GM12878 (cell line): ENCODE measurements at regions not wholly inside any gene's neighbourhood (a gene's known extent, or its start where the extent isn't known, plus 50 kb on each side); places are given as distances from the start of the nearest gene placed in this dataset.

Experiments used
- CBFB ChIP-seq: IDR thresholded peaks from 2 replicates; pipeline ENCODE4 v1.6.1; 2016; ENCODE audit warnings: antibody characterized with exemption, low read depth
- CHD1 ChIP-seq: IDR thresholded peaks from 2 replicates; pipeline ENCODE4 v1.6.1; 2012; ENCODE audit warnings: low read depth, low read length, improper control_type of control experiment
- CTCF ChIP-seq, 3 experiments: IDR thresholded peaks in 2 of 3; conservative IDR thresholded peaks in 1 of 3; 2 replicates each; pipeline ENCODE4 v1.5.1; 2011; ENCODE audit warnings: low read depth in 3 of 3, low read length in 3 of 3, mild to moderate bottlenecking in 3 of 3, control low read depth in 2 of 3, moderate library complexity in 2 of 3, inconsistent platforms in 1 of 3, mixed read lengths in 1 of 3; ENCODE audit not compliant: control insufficient read depth in 2 of 3, insufficient read depth in 1 of 3; ENCODE audit errors: extremely low read depth in 1 of 3
- E2F4 ChIP-seq: IDR thresholded peaks from 2 replicates; pipeline ENCODE4 v1.6.1; 2012; ENCODE audit warnings: low read depth, low read length, improper control_type of control experiment
- EED ChIP-seq: sonication (generic); IDR thresholded peaks from 2 replicates; pipeline ENCODE4 v1.6.1; 2016; ENCODE audit warnings: antibody characterized with exemption, low read depth
- GABPA ChIP-seq: IDR thresholded peaks from 2 replicates; pipeline ENCODE4 v1.6.1; 2014; ENCODE audit warnings: antibody characterized with exemption, low read depth, mild to moderate bottlenecking, inconsistent platforms
- POLR2A ChIP-seq: IDR thresholded peaks from 2 replicates; pipeline ENCODE4 v1.6.1; 2011; ENCODE audit warnings: low read depth, mild to moderate bottlenecking, low read length
- RFX5 ChIP-seq: IDR thresholded peaks from 2 replicates; pipeline ENCODE4 v1.6.1; 2011; ENCODE audit warnings: low read depth, low read length, improper control_type of control experiment
- TAF1 ChIP-seq: IDR thresholded peaks from 2 replicates; pipeline ENCODE4 v1.6.1; 2011; ENCODE audit warnings: mild to moderate bottlenecking, low read depth, low read length, borderline replicate concordance
- ZNF592 ChIP-seq: fragments of 450-650 bp; IDR thresholded peaks from 2 replicates; pipeline ENCODE4 v1.6.1; 2017; ENCODE audit warnings: mild to moderate bottlenecking, moderate library complexity

GRCh38 chr18:25538175-25538922, 186.4 kb upstream of the ZNF521 start:
- no peak for TF ChIP-seq TAF1
- TF ChIP-seq RFX5, result no peak
- no peak for TF ChIP-seq CTCF (IDR thresholded peaks at IDR 0.05 in 2 of 3, conservative IDR thresholded peaks at IDR 0.05 in 1 of 3; ENCODE audit: control insufficient read depth in 2 of 3, extremely low read depth in 1 of 3, insufficient read depth in 1 of 3, low read depth in 3 of 3, low read length in 3 of 3)
- TF ChIP-seq GABPA, result no peak
- no peak for TF ChIP-seq CHD1
- no peak for TF ChIP-seq ZNF592
- no peak for TF ChIP-seq CBFB
- TF ChIP-seq E2F4, result no peak
- TF ChIP-seq POLR2A, result no peak
- TF ChIP-seq EED, result no peak
